ENCODE measurements at regions not wholly inside any gene's neighbourhood (a gene's known extent, or its start where the extent isn't known, plus 50 kb on each side); places are given as distances from the start of the nearest gene placed in this dataset.

DNA sequence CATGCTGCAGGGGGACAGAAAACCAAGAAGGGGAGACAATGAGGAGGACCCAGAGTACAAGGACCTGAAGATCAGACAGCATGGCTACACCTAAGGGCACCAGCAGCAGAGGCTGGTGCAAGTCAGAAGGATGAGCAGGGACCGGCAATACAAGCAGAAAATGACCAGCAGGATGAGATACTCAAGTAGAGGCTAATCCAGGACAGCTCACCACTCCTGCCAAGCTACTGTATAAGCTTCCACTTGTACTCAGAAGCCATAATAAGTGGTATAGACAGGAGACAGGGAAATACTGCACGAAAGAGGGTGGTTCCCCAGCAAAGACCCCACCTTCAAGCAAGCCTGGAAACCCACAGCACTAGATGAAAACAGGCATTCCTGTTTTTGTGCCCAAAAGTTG is 138.7 kb upstream of the ZC3H12C start:
- RAD21 ChIA-PET (ENCODE audit: unreplicated experiment), result interaction anchor here (0.9 to 14.2 kb wide), 7 partner anchors 10 to 123 kb away, joined by 3 to 185 read pairs (median 5); no protein-coding TSS in a partner anchor
- ATAC-seq (no peak), DNase-seq (ENCODE audit: low read depth, low spot score) (no peak), FAIRE-seq (no peak)
- in situ Hi-C loops (cut with MboI) (loop anchor here (5.0 to 10.0 kb wide), 3 partner anchors 73 to 1420 kb away; partner anchors contain the start of gene POU2AF1), intact Hi-C loops (cut with micrococcal nuclease; ENCODE audit: unreplicated experiment) (no loop called here)
- Histone ChIP-seq H3K4me2 (ENCODE audit: control insufficient read depth, insufficient read depth) (no peak overlapping the region), H3K9me3 (replicated peaks; ENCODE audit: control insufficient read depth, insufficient read depth, low read length) (peaks cover 20% of the 10 kb centered on the region; the same call in 2 of the 3 replicates), H2AFZ (ENCODE audit: control insufficient read depth, low read depth, low read length) (peak overlapping the region; percentile 24; the same call in 1 of the 2 replicates), H3K9ac (ENCODE audit: control insufficient read depth, insufficient read depth, low read length) (no peak overlapping the region), H4K20me1 (ENCODE audit: control insufficient read depth, insufficient read depth) (no peaks in the 10 kb centered on the region), H3K27me3 (replicated peaks in 1 of 2; ENCODE audit: control insufficient read depth in 2 of 2, insufficient read depth in 2 of 2, low read length in 1 of 2) (no peaks in the 10 kb centered on the region), H3K4me3 (no peak overlapping the region), H3K27ac (ENCODE audit: control insufficient read depth, insufficient read depth) (no peak overlapping the region), H3K79me2 (ENCODE audit: control insufficient read depth, insufficient read depth, low read length) (no peaks in the 10 kb centered on the region), H3K36me3 (ENCODE audit: control insufficient read depth in 2 of 2, insufficient read depth in 2 of 2, low read length in 1 of 2) (no peaks in the 10 kb centered on the region), H3K4me1 (ENCODE audit: control insufficient read depth, insufficient read depth, low read length) (peaks cover 34% of the 10 kb centered on the region)
- CTCF ChIA-PET, result interaction anchor here (1.2 to 4.5 kb wide), 4 partner anchors 9 to 150 kb away, joined by 3 to 36 read pairs (median 4); no protein-coding TSS in a partner anchor
- WGBS (ENCODE audit: insufficient coverage, insufficient replicate concordance, low lambda C conversion rate, missing lambda C conversion rate), result 100% methylated on average over 2 of the region's 2 CpGs
- no TSS peak for BruUV-seq (replicated peaks)
- SMC1A ChIA-PET (ENCODE audit: uncharacterized antibody, unreplicated experiment), result interaction anchor here (0.7 to 11.6 kb wide), 11 partner anchors 16 to 150 kb away, joined by 3 to 223 read pairs (median 4); no protein-coding TSS in a partner anchor
- POLR2A ChIA-PET, result interaction anchor here (0.5 to 1.9 kb wide), 5 partner anchors 15 to 140 kb away, joined by 3 to 6 read pairs (median 3); no protein-coding TSS in a partner anchor
- TF ChIP-seq SIN3A (IDR thresholded peaks at IDR 0.05; ENCODE audit: low read depth, low read length) (no peak), DPF2 (IDR thresholded peaks at IDR 0.05) (no peak), EED (IDR thresholded peaks at IDR 0.05; ENCODE audit: low read depth) (no peak), CEBPB (IDR thresholded peaks at IDR 0.05; ENCODE audit: borderline replicate concordance in 1 of 2, low read depth in 2 of 2, low read length in 2 of 2) (no peak), ZNF207 (IDR thresholded peaks at IDR 0.05; ENCODE audit: borderline replicate concordance) (no peak), TARDBP (IDR thresholded peaks at IDR 0.05; ENCODE audit: borderline replicate concordance) (no peak), ZNF384 (IDR thresholded peaks at IDR 0.05; ENCODE audit: borderline replicate concordance, low read depth, low read length) (no peak), SMAD5 (IDR thresholded peaks at IDR 0.05; ENCODE audit: low read depth) (no peak), TCF3 (IDR thresholded peaks at IDR 0.05; ENCODE audit: borderline replicate concordance, insufficient read depth, low read depth, low read length) (no peak), BRCA1 (IDR thresholded peaks at IDR 0.05; ENCODE audit: low read depth, low read length) (no peak), CHD1 (IDR thresholded peaks at IDR 0.05; ENCODE audit: low read depth, low read length) (no peak), CHD2 (IDR thresholded peaks at IDR 0.05; ENCODE audit: borderline replicate concordance, low read depth, low read length) (no peak), BCLAF1 (IDR thresholded peaks at IDR 0.05) (no peak), SP1 (IDR thresholded peaks at IDR 0.05; ENCODE audit: low read depth, low read length) (no peak), REST (IDR thresholded peaks at IDR 0.05; ENCODE audit: low read depth, low read length) (no peak), YBX1 (IDR thresholded peaks at IDR 0.05) (no peak)
- TF ChIP-seq, protein P1, sequence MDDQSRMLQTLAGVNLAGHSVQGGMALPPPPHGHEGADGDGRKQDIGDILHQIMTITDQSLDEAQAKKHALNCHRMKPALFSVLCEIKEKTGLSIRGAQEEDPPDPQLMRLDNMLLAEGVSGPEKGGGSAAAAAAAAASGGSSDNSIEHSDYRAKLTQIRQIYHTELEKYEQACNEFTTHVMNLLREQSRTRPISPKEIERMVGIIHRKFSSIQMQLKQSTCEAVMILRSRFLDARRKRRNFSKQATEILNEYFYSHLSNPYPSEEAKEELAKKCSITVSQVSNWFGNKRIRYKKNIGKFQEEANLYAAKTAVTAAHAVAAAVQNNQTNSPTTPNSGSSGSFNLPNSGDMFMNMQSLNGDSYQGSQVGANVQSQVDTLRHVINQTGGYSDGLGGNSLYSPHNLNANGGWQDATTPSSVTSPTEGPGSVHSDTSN (IDR thresholded peaks at IDR 0.05; ENCODE audit: insufficient replicate concordance, low read depth, low read length), result no peak
